ENCODE measurements at regions not wholly inside any gene's neighbourhood (a gene's known extent, or its start where the extent isn't known, plus 50 kb on each side); places are given as distances from the start of the nearest gene placed in this dataset.

- Histone ChIP-seq H3K27ac (ENCODE audit: insufficient read depth, low read depth, low read length) (no peak overlapping the region), H3K9me1 (replicated peaks; ENCODE audit: control insufficient read depth, extremely low read depth, insufficient read depth, low read length) (no peaks in the 10 kb centered on the region), H3K4me2 (ENCODE audit: insufficient read depth, low read length) (no peak overlapping the region), H3K4me3 (replicated peaks in 1 of 3; ENCODE audit: insufficient read depth in 1 of 3, low read depth in 1 of 3, low read length in 3 of 3) (no peak overlapping the region), H2AFZ (ENCODE audit: low read depth, low read length) (no peak overlapping the region), H3K79me2 (ENCODE audit: control insufficient read depth, insufficient read depth, low read length) (no peaks in the 10 kb centered on the region), H3K36me3 (ENCODE audit: control insufficient read depth in 2 of 2, extremely low read depth in 1 of 2, insufficient read depth in 2 of 2, low read length in 2 of 2) (no peaks in the 10 kb centered on the region), H4K20me1 (replicated peaks; ENCODE audit: control insufficient read depth, extremely low read depth, insufficient read depth, low read length) (no peaks in the 10 kb centered on the region), H3K4me1 (ENCODE audit: control insufficient read depth, extremely low read depth, insufficient read depth, low read length) (no peaks in the 10 kb centered on the region), H3K27me3 (ENCODE audit: control insufficient read depth in 2 of 2, insufficient read depth in 2 of 2, low read length in 2 of 2) (no peaks in the 10 kb centered on the region), H3K9ac (replicated peaks; ENCODE audit: extremely low read depth, insufficient read depth, low read length) (no peak overlapping the region), H3K9me3 (replicated peaks; ENCODE audit: control insufficient read depth, insufficient read depth, low read length) (no peaks in the 10 kb centered on the region)
- ChIA-PET POLR2A (no interaction called here), CTCF (no interaction called here)
- FAIRE-seq, result no peak
- TF ChIP-seq POLR2A (IDR thresholded peaks at IDR 0.05; ENCODE audit: low read depth, low read length), result no peak
- TF ChIP-seq, protein P1, sequence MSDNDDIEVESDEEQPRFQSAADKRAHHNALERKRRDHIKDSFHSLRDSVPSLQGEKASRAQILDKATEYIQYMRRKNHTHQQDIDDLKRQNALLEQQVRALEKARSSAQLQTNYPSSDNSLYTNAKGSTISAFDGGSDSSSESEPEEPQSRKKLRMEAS (IDR thresholded peaks at IDR 0.05; ENCODE audit: insufficient read depth, insufficient read length), result no peak
- TF ChIP-seq MYC (IDR thresholded peaks at IDR 0.05; ENCODE audit: low read depth, low read length), result no peak
- TF ChIP-seq GATA2 (IDR thresholded peaks at IDR 0.05; ENCODE audit: insufficient read depth, insufficient read length, low read depth, low read length), result no peak
- TF ChIP-seq CTCF (IDR thresholded peaks at IDR 0.05; ENCODE audit: extremely low read depth in 1 of 2, insufficient read depth in 1 of 2, low read depth in 1 of 2, low read length in 2 of 2), result no peak
- DNase-seq (ENCODE audit: low read depth, low spot score), result no peak
- dilution Hi-C loops (cut with MboI; ENCODE audit: extremely low pct_ligation_motif_present, low sequenced_read_pairs), result no loop called here
- BruUV-seq (replicated peaks), result no TSS peak
- intact Hi-C loops (cut with micrococcal nuclease), result no loop called here
Measured at GRCh38 chr2:128622371-128622770, 303.7 kb upstream of the HS6ST1 start.

GRCh38 chr2:128622955-128623620 is 304.4 kb upstream of the HS6ST1 start:
- H3K4me1 ChIP-seq (ENCODE audit: control insufficient read depth, extremely low read depth, insufficient read depth, low read length), result no peaks in the 10 kb centered on the region
- H3K9me3 ChIP-seq (replicated peaks; ENCODE audit: control insufficient read depth, insufficient read depth, low read length), result no peaks in the 10 kb centered on the region
- H4K20me1 ChIP-seq (replicated peaks; ENCODE audit: control insufficient read depth, extremely low read depth, insufficient read depth, low read length), result no peaks in the 10 kb centered on the region
- no peak overlapping the region for H3K27ac ChIP-seq (ENCODE audit: insufficient read depth, low read depth, low read length)
- no peaks in the 10 kb centered on the region for H3K79me2 ChIP-seq (ENCODE audit: control insufficient read depth, insufficient read depth, low read length)
- intact Hi-C loops (cut with micrococcal nuclease) (no loop called here), dilution Hi-C loops (cut with MboI; ENCODE audit: extremely low pct_ligation_motif_present, low sequenced_read_pairs) (no loop called here)
- no peaks in the 10 kb centered on the region for H3K36me3 ChIP-seq (ENCODE audit: control insufficient read depth in 2 of 2, extremely low read depth in 1 of 2, insufficient read depth in 2 of 2, low read length in 2 of 2)
- H3K4me3 ChIP-seq (replicated peaks in 1 of 3; ENCODE audit: insufficient read depth in 1 of 3, low read depth in 1 of 3, low read length in 3 of 3), result no peak overlapping the region
- H3K9ac ChIP-seq (replicated peaks; ENCODE audit: extremely low read depth, insufficient read depth, low read length), result no peak overlapping the region
- no peak overlapping the region for H2AFZ ChIP-seq (ENCODE audit: low read depth, low read length)
- no peak for FAIRE-seq
- ChIA-PET POLR2A (no interaction called here), CTCF (no interaction called here)
- no peaks in the 10 kb centered on the region for H3K9me1 ChIP-seq (replicated peaks; ENCODE audit: control insufficient read depth, extremely low read depth, insufficient read depth, low read length)
- no peak for DNase-seq (ENCODE audit: low read depth, low spot score)
- BruUV-seq (replicated peaks), result no TSS peak
- H3K4me2 ChIP-seq (ENCODE audit: insufficient read depth, low read length), result no peak overlapping the region
- no peak for TF ChIP-seq JUN (IDR thresholded peaks at IDR 0.05; ENCODE audit: borderline replicate concordance, insufficient read depth, insufficient read length, low read depth)
- TF ChIP-seq, protein P1 (IDR thresholded peaks at IDR 0.05; ENCODE audit: insufficient read depth, insufficient read length), result no peak
- no peaks in the 10 kb centered on the region for H3K27me3 ChIP-seq (ENCODE audit: control insufficient read depth in 2 of 2, insufficient read depth in 2 of 2, low read length in 2 of 2)
